HCT116 (cell line): ENCODE measurements at regions not wholly inside any gene's neighbourhood (a gene's known extent, or its start where the extent isn't known, plus 50 kb on each side); places are given as distances from the start of the nearest gene placed in this dataset.

Source experiments
- ATAC-seq: fragments of 200-7000 bp; cut with Tn5 transposase; 2 replicates; pipeline ENCODE4 v1.9.1; 2020; ENCODE audit warnings: mild to moderate bottlenecking, moderate library complexity
- BruUV-seq: library from RNA; stranded (reverse); fragments of 400-500 nt; replicated peaks from 2 replicates; lab custom pipeline; 2021; lab: Mats Ljungman, UMichigan
- CTCF ChIA-PET: fragments of 300-600 bp; sonication (Branson Sonifier 250); formaldehyde crosslinking; loops from one replicate; lab custom pipeline; 2021; ENCODE audit warnings: antibody characterized with exemption; lab: Charles Lee
- POLR2A ChIA-PET: fragments of 300-600, 350-600 bp; sonication (Branson Sonifier 250); formaldehyde crosslinking; loops from one replicate; lab custom pipeline; 2021; ENCODE audit warnings: antibody characterized with exemption; lab: Charles Lee
- RAD21 ChIA-PET, 2 experiments: fragments of 300-600 bp; sonication (Branson Sonifier 250); formaldehyde crosslinking; loops; one replicate each; lab custom pipeline; 2023; ENCODE audit warnings: low total read pairs in 2 of 2; ENCODE audit not compliant: uncharacterized antibody in 2 of 2, unreplicated experiment in 2 of 2, low non-redundant PET in 1 of 2; lab: Charles Lee
- DNase-seq: peaks from one replicate; pipeline ENCODE4 v3.0.0-alpha.2; 2010; ENCODE audit warnings: low read depth, low spot score
- H2AFZ ChIP-seq: fragments of 200-600 bp; shearing (Covaris generic), sonication (generic); 2 replicates; pipeline ENCODE4 v1.6.1; 2017; ENCODE audit warnings: low read depth, mixed run types, mixed read lengths, antibody characterized with exemption, low read length; ENCODE audit not compliant: poor library complexity, severe bottlenecking
- H3K27ac ChIP-seq: 2 replicates; pipeline ENCODE4 v1.5.1; 2012; ENCODE audit warnings: low read depth, low read length
- H3K27me3 ChIP-seq: fragments of 200-600 bp; sonication (generic); 2 replicates; pipeline ENCODE4 v1.6.1; 2016; ENCODE audit warnings: mixed run types, low read length, mixed read lengths; ENCODE audit not compliant: insufficient read depth
- H3K36me3 ChIP-seq, 2 experiments: fragments of 200-500 bp in 1 of 2; fragments of 200-600 bp in 1 of 2; sonication (Bioruptor generic) in 1 of 2; sonication (generic) in 1 of 2; 2 replicates each; pipeline versions ENCODE4 v1.5.1 to v1.6.1; 2014 to 2016; ENCODE audit warnings: low read length in 2 of 2, inconsistent platforms in 1 of 2, mixed read lengths in 1 of 2, mixed run types in 1 of 2; ENCODE audit not compliant: insufficient read depth in 2 of 2, control insufficient read depth in 1 of 2
- H3K4me1 ChIP-seq, 2 experiments: fragments of 200-600 bp in 1 of 2; sonication (generic) in 1 of 2; 2 replicates each; pipeline versions ENCODE4 v1.5.1 to v1.6.1; 2012 to 2017; ENCODE audit warnings: low read length in 2 of 2, inconsistent platforms in 1 of 2, mild to moderate bottlenecking in 1 of 2, mixed read lengths in 1 of 2, mixed run types in 1 of 2, moderate library complexity in 1 of 2; ENCODE audit not compliant: insufficient read depth in 2 of 2, control insufficient read depth in 1 of 2
- H3K4me2 ChIP-seq: fragments of 200-600 bp; sonication (generic); 2 replicates; pipeline ENCODE4 v1.6.1; 2017; ENCODE audit warnings: mixed run types, low read length, mixed read lengths
- H3K4me3 ChIP-seq, 2 experiments: fragments of 200-600 bp in 1 of 2; sonication (generic) in 1 of 2; replicated peaks in 1 of 2; 2 replicates each; pipeline ENCODE4 v1.5.1; 2011 to 2016; ENCODE audit warnings: low read length in 2 of 2, control low read depth in 1 of 2, low read depth in 1 of 2, mild to moderate bottlenecking in 1 of 2, mixed read lengths in 1 of 2, mixed run types in 1 of 2
- H3K79me2 ChIP-seq: fragments of 200-600 bp; sonication (generic); 2 replicates; pipeline ENCODE4 v1.6.1; 2017; ENCODE audit warnings: mild to moderate bottlenecking, mixed run types, low read length, moderate library complexity, mixed read lengths; ENCODE audit not compliant: insufficient read depth
- H3K9ac ChIP-seq: fragments of 200-600 bp; sonication (generic); 2 replicates; pipeline ENCODE4 v1.6.1; 2016; ENCODE audit warnings: low read length, mixed read lengths
- H3K9me2 ChIP-seq: fragments of 200-600 bp; sonication (generic), shearing (Covaris generic); 2 replicates; pipeline ENCODE4 v1.6.1; 2017; ENCODE audit warnings: mixed run types, mild to moderate bottlenecking, moderate library complexity; ENCODE audit not compliant: insufficient read depth
- H3K9me3 ChIP-seq, 2 experiments: fragments of 200-500 bp in 1 of 2; fragments of 200-600 bp in 1 of 2; sonication (Bioruptor generic) in 1 of 2; sonication (generic) in 1 of 2; 2 replicates each; pipeline ENCODE4 v1.6.1; 2014 to 2017; ENCODE audit warnings: low read length in 2 of 2, mixed read lengths in 2 of 2, inconsistent platforms in 1 of 2, low read depth in 1 of 2, mild to moderate bottlenecking in 1 of 2, mixed run types in 1 of 2, moderate library complexity in 1 of 2; ENCODE audit not compliant: control insufficient read depth in 1 of 2, insufficient read depth in 1 of 2
- H4K20me1 ChIP-seq: fragments of 200-600 bp; sonication (generic), shearing (Covaris generic); 2 replicates; pipeline ENCODE4 v1.6.1; 2017; ENCODE audit warnings: mixed run types, mild to moderate bottlenecking, moderate library complexity; ENCODE audit not compliant: insufficient read depth
- CBX3 ChIP-seq: IDR thresholded peaks from 2 replicates; pipeline ENCODE4 v1.6.1; 2012; ENCODE audit warnings: low read depth
- CEBPB ChIP-seq: IDR thresholded peaks from 2 replicates; pipeline ENCODE4 v1.6.1; 2012; ENCODE audit warnings: low read depth
- EGR1 ChIP-seq: IDR thresholded peaks from 2 replicates; pipeline ENCODE4 v1.6.1; 2012; ENCODE audit warnings: low read depth
- ELF1 ChIP-seq: IDR thresholded peaks from 2 replicates; pipeline ENCODE4 v1.6.1; 2012; ENCODE audit warnings: low read depth, borderline replicate concordance
- SIN3A ChIP-seq: IDR thresholded peaks from 2 replicates; pipeline ENCODE4 v1.6.1; 2012; ENCODE audit warnings: low read depth
- SRF ChIP-seq: IDR thresholded peaks from 2 replicates; pipeline ENCODE4 v1.6.1; 2012; ENCODE audit warnings: low read depth
- YY1 ChIP-seq: IDR thresholded peaks from 2 replicates; pipeline ENCODE4 v1.6.1; 2011; ENCODE audit warnings: low read length, low read depth, moderate library complexity, mild to moderate bottlenecking; ENCODE audit not compliant: insufficient replicate concordance; ENCODE audit errors: extremely low read depth
- ZFX ChIP-seq: fragments of 450-650 bp; IDR thresholded peaks from 2 replicates; pipeline ENCODE4 v1.6.1; 2017
- intact Hi-C: fragments of 100-400 bp; cut with micrococcal nuclease; formaldehyde crosslinking; loops from 2 replicates; pipeline ENCODE4 v1.10.0; 2022
- TF ChIP-seq, protein P1 (sequence below): IDR thresholded peaks from 2 replicates; pipeline ENCODE4 v1.6.1; 2011; ENCODE audit warnings: mild to moderate bottlenecking, low read length, moderate library complexity; ENCODE audit not compliant: insufficient replicate concordance; ENCODE audit errors: extremely low read depth
- TF ChIP-seq, protein P2 (sequence below), 3 experiments: fragments of 200-600 bp in 1 of 3; sonication (generic) in 1 of 3; IDR thresholded peaks in 2 of 3; conservative IDR thresholded peaks in 1 of 3; 2 replicates each; pipeline ENCODE4 v1.5.1; 2012 to 2017; ENCODE audit warnings: low read depth in 2 of 3, low read length in 2 of 3, antibody characterized with exemption in 1 of 3, borderline replicate concordance in 1 of 3, control low read depth in 1 of 3, mild to moderate bottlenecking in 1 of 3, mixed read lengths in 1 of 3, mixed run types in 1 of 3, moderate library complexity in 1 of 3; ENCODE audit not compliant: insufficient read depth in 1 of 3
- TF ChIP-seq, protein P3 (sequence below): IDR thresholded peaks from 2 replicates; pipeline ENCODE4 v1.6.1; 2012
- TF ChIP-seq, protein P4 (sequence below): IDR thresholded peaks from 2 replicates; pipeline ENCODE4 v1.6.1; 2012

DNA sequence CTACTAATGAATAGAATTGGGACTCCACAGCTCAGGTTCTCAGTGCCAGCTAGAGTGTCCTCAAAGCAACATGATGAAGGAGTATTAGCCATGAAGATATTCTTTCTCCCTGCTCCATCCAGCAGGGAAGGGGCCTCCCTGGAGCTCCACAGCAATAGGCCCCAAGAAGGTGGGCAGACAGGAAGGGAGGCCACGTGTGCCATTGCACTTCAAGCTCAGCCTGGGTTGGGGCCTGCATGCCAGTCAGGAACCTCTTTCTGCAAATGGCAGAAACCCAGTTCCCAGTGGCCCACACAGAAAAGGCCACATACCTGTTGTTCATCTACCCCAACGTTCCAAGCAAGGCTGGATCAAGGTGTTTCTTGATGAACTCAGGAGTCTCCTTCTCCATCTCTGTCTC lies 357.5 kb upstream of the SFSWAP start:
- POLR2A ChIA-PET = no interaction called here

More for the DNA sequence above, 357.5 kb upstream of the SFSWAP start:
- DNase-seq (no peak), ATAC-seq (no peak)
- Histone ChIP-seq H3K4me2 (no peak overlapping the region), H2AFZ (no peak overlapping the region), H3K79me2 (no peaks in the 10 kb centered on the region), H3K4me1 (no peaks in the 10 kb centered on the region), H3K9me2 (no peaks in the 10 kb centered on the region), H3K9ac (no peak overlapping the region), H3K27me3 (0 out of 2 replicates have a peak, but pooled peaks cover 5% of the 10 kb centered on the region), H3K4me3 (no peak overlapping the region), H3K27ac (no peak overlapping the region), H3K9me3 (no peaks in the 10 kb centered on the region), H4K20me1 (no peaks in the 10 kb centered on the region), H3K36me3 (no peaks in the 10 kb centered on the region)
- no TSS peak for BruUV-seq
- intact Hi-C loops = no loop called here
- CTCF ChIA-PET = no interaction called here
- TF ChIP-seq EGR1 (no peak), CEBPB (no peak), CBX3 (no peak), ZFX (no peak), SRF (no peak), ELF1 (no peak), YY1 (no peak), SIN3A (no peak)
- TF ChIP-seq, protein P1, sequence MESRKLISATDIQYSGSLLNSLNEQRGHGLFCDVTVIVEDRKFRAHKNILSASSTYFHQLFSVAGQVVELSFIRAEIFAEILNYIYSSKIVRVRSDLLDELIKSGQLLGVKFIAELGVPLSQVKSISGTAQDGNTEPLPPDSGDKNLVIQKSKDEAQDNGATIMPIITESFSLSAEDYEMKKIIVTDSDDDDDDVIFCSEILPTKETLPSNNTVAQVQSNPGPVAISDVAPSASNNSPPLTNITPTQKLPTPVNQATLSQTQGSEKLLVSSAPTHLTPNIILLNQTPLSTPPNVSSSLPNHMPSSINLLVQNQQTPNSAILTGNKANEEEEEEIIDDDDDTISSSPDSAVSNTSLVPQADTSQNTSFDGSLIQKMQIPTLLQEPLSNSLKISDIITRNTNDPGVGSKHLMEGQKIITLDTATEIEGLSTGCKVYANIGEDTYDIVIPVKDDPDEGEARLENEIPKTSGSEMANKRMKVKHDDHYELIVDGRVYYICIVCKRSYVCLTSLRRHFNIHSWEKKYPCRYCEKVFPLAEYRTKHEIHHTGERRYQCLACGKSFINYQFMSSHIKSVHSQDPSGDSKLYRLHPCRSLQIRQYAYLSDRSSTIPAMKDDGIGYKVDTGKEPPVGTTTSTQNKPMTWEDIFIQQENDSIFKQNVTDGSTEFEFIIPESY = no peak
- TF ChIP-seq, protein P2, sequence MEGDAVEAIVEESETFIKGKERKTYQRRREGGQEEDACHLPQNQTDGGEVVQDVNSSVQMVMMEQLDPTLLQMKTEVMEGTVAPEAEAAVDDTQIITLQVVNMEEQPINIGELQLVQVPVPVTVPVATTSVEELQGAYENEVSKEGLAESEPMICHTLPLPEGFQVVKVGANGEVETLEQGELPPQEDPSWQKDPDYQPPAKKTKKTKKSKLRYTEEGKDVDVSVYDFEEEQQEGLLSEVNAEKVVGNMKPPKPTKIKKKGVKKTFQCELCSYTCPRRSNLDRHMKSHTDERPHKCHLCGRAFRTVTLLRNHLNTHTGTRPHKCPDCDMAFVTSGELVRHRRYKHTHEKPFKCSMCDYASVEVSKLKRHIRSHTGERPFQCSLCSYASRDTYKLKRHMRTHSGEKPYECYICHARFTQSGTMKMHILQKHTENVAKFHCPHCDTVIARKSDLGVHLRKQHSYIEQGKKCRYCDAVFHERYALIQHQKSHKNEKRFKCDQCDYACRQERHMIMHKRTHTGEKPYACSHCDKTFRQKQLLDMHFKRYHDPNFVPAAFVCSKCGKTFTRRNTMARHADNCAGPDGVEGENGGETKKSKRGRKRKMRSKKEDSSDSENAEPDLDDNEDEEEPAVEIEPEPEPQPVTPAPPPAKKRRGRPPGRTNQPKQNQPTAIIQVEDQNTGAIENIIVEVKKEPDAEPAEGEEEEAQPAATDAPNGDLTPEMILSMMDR (IDR thresholded peaks at IDR 0.05 in 2 of 3, conservative IDR thresholded peaks at IDR 0.05 in 1 of 3; ENCODE audit: borderline replicate concordance in 1 of 3, insufficient read depth in 1 of 3, low read depth in 2 of 3, low read length in 2 of 3) = no peak
- TF ChIP-seq, protein P3, sequence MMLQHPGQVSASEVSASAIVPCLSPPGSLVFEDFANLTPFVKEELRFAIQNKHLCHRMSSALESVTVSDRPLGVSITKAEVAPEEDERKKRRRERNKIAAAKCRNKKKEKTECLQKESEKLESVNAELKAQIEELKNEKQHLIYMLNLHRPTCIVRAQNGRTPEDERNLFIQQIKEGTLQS = no peak
- TF ChIP-seq, protein P4, sequence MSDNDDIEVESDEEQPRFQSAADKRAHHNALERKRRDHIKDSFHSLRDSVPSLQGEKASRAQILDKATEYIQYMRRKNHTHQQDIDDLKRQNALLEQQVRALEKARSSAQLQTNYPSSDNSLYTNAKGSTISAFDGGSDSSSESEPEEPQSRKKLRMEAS = no peak
- RAD21 ChIA-PET = no interaction called here
